IMR-90 (cell line): ENCODE measurements at regions not wholly inside any gene's neighbourhood (a gene's known extent, or its start where the extent isn't known, plus 50 kb on each side); places are given as distances from the start of the nearest gene placed in this dataset.
A peak's percentile ranks its signal among the peaks of the same experiment; 100 is the strongest.

Experiments
- ATAC-seq: fragments of 200-7000 bp; cut with Tn5 transposase; 2 replicates; pipeline ENCODE4 v1.9.1; 2020; ENCODE audit warnings: low read depth, mild to moderate bottlenecking, moderate library complexity
- BruUV-seq: library from RNA; stranded (reverse); fragments of 400-500 nt; replicated peaks from 2 replicates; lab custom pipeline; 2021; lab: Mats Ljungman, UMichigan
- CTCF ChIA-PET: fragments of 300-600 bp; formaldehyde crosslinking; extraction: SDS; loops from one replicate; lab custom pipeline; 2021; ENCODE audit warnings: antibody characterized with exemption; lab: Yijun Ruan, JAX
- POLR2A ChIA-PET: fragments of 300-600 bp; sonication (Branson Sonifier 250); formaldehyde crosslinking; loops from one replicate; lab custom pipeline; 2022; ENCODE audit warnings: antibody characterized with exemption; ENCODE audit not compliant: unreplicated experiment; lab: Charles Lee
- DNase-seq: peaks from one replicate; pipeline ENCODE4 v3.0.0; 2013
- H2AFZ ChIP-seq: replicated peaks from 2 replicates; pipeline ENCODE3; 2013; ENCODE audit warnings: low read length, mild to moderate bottlenecking; ENCODE audit not compliant: poor library complexity
- H2AK5ac ChIP-seq: 2 replicates; pipeline ENCODE4 v1.6.1; 2013; ENCODE audit warnings: low read depth, low read length, inconsistent platforms
- H2AK9ac ChIP-seq: replicated peaks from 2 replicates; pipeline ENCODE3; 2013; ENCODE audit warnings: mild to moderate bottlenecking, low read depth, low read length, moderate library complexity; ENCODE audit not compliant: poor library complexity
- H2BK120ac ChIP-seq: 2 replicates; pipeline ENCODE4 v1.6.1; 2013; ENCODE audit warnings: low read depth, low read length, inconsistent platforms
- H2BK15ac ChIP-seq: 3 replicates; pipeline ENCODE4 v1.6.1; 2013; ENCODE audit warnings: low read depth, low read length, inconsistent platforms
- H2BK20ac ChIP-seq: 2 replicates; pipeline ENCODE4 v1.6.1; 2013; ENCODE audit warnings: low read depth, mild to moderate bottlenecking, inconsistent platforms, low read length, moderate library complexity
- H2BK5ac ChIP-seq: 2 replicates; pipeline ENCODE4 v1.6.1; 2013; ENCODE audit warnings: mild to moderate bottlenecking, low read depth, low read length, inconsistent platforms; ENCODE audit not compliant: poor library complexity, severe bottlenecking
- H3K14ac ChIP-seq: replicated peaks from 2 replicates; pipeline ENCODE4 v1.6.1; 2013; ENCODE audit warnings: low read depth, low read length, inconsistent platforms
- H3K18ac ChIP-seq: 2 replicates; pipeline ENCODE4 v1.6.1; 2013; ENCODE audit warnings: low read depth, low read length, control low read depth
- H3K23ac ChIP-seq: 2 replicates; pipeline ENCODE4 v1.6.1; 2013; ENCODE audit warnings: low read depth, low read length, inconsistent platforms
- H3K27ac ChIP-seq: 2 replicates; pipeline ENCODE4 v1.5.1; 2013; ENCODE audit warnings: mild to moderate bottlenecking, control low read depth, low read length; ENCODE audit not compliant: insufficient read depth
- H3K27me3 ChIP-seq: 2 replicates; pipeline ENCODE4 v1.6.1; 2013; ENCODE audit warnings: low read length; ENCODE audit not compliant: control insufficient read depth, insufficient read depth
- H3K36me3 ChIP-seq: 2 replicates; pipeline ENCODE4 v1.6.1; 2013; ENCODE audit warnings: low read length, mixed read lengths; ENCODE audit not compliant: control insufficient read depth, insufficient read depth
- H3K4ac ChIP-seq: 2 replicates; pipeline ENCODE4 v1.6.1; 2013; ENCODE audit warnings: low read depth, low read length, inconsistent platforms
- H3K4me1 ChIP-seq: 2 replicates; pipeline ENCODE4 v1.6.1; 2013; ENCODE audit warnings: low read length, mixed read lengths; ENCODE audit not compliant: control insufficient read depth, insufficient read depth
- H3K4me2 ChIP-seq: 2 replicates; pipeline ENCODE4 v1.6.1; 2013; ENCODE audit warnings: low read depth, mild to moderate bottlenecking, control low read depth, low read length, moderate library complexity
- H3K4me3 ChIP-seq: 2 replicates; pipeline ENCODE4 v1.5.1; 2013; ENCODE audit warnings: low read depth, mild to moderate bottlenecking, control low read depth, low read length, moderate library complexity; ENCODE audit not compliant: insufficient read depth
- H3K56ac ChIP-seq: 2 replicates; pipeline ENCODE4 v1.6.1; 2013; ENCODE audit warnings: low read length, inconsistent platforms; ENCODE audit not compliant: insufficient read depth; ENCODE audit errors: extremely low read depth
- H3K79me1 ChIP-seq, 2 experiments: 2 replicates each; pipeline ENCODE4 v1.6.1; 2013; ENCODE audit warnings: low read length in 2 of 2, inconsistent platforms in 1 of 2, low read depth in 1 of 2
- H3K9ac ChIP-seq: 2 replicates; pipeline ENCODE4 v1.6.1; 2013; ENCODE audit warnings: low read depth, low read length, control low read depth
- H3K9me1 ChIP-seq: 2 replicates; pipeline ENCODE4 v1.6.1; 2013; ENCODE audit warnings: low read length, inconsistent platforms; ENCODE audit not compliant: insufficient read depth
- H3K9me3 ChIP-seq: 2 replicates; pipeline ENCODE4 v1.6.1; 2013; ENCODE audit warnings: low read length; ENCODE audit not compliant: control insufficient read depth, insufficient read depth
- H4K20me1 ChIP-seq: 2 replicates; pipeline ENCODE4 v1.6.1; 2013; ENCODE audit warnings: low read length, inconsistent platforms; ENCODE audit not compliant: insufficient read depth
- H4K5ac ChIP-seq: 2 replicates; pipeline ENCODE4 v1.6.1; 2013; ENCODE audit warnings: mild to moderate bottlenecking, low read depth, low read length, control low read depth
- H4K8ac ChIP-seq, 2 experiments: 2 replicates each; pipeline ENCODE4 v1.6.1; 2013; ENCODE audit warnings: low read depth in 2 of 2, low read length in 2 of 2, control low read depth in 1 of 2, inconsistent platforms in 1 of 2
- H4K91ac ChIP-seq: 2 replicates; pipeline ENCODE4 v1.6.1; 2013; ENCODE audit warnings: low read depth, low read length, inconsistent platforms; ENCODE audit not compliant: insufficient read depth
- BHLHE40 ChIP-seq: fragments of 150-350 bp; IDR thresholded peaks from 2 replicates; pipeline ENCODE4 v1.6.1; 2016; ENCODE audit warnings: mild to moderate bottlenecking, low read depth, low read length
- CEBPB ChIP-seq: IDR thresholded peaks from 2 replicates; pipeline ENCODE4 v1.6.1; 2012; ENCODE audit warnings: low read depth, low read length, improper control_type of control experiment
- CHD1 ChIP-seq: IDR thresholded peaks from 2 replicates; pipeline ENCODE4 v1.6.1; 2012; ENCODE audit warnings: low read depth, low read length, improper control_type of control experiment
- ELK1 ChIP-seq: fragments of 150-350 bp; IDR thresholded peaks from 2 replicates; pipeline ENCODE4 v1.6.1; 2016; ENCODE audit warnings: low read depth, mild to moderate bottlenecking, low read length, moderate library complexity, borderline replicate concordance
- FOS ChIP-seq: fragments of 150-350 bp; IDR thresholded peaks from 2 replicates; pipeline ENCODE4 v1.6.1; 2016; ENCODE audit warnings: low read depth, low read length
- MAZ ChIP-seq: IDR thresholded peaks from 2 replicates; pipeline ENCODE4 v1.6.1; 2012; ENCODE audit warnings: low read depth, mild to moderate bottlenecking, low read length, improper control_type of control experiment, moderate library complexity, borderline replicate concordance
- MXI1 ChIP-seq: IDR thresholded peaks from 2 replicates; pipeline ENCODE4 v1.6.1; 2012; ENCODE audit warnings: low read depth, mild to moderate bottlenecking, low read length, moderate library complexity, borderline replicate concordance
- NFE2L2 ChIP-seq: fragments of 150-350 bp; IDR thresholded peaks from 2 replicates; pipeline ENCODE4 v1.6.1; 2016; ENCODE audit warnings: low read depth, mild to moderate bottlenecking, low read length
- POLR2A ChIP-seq: IDR thresholded peaks from 2 replicates; pipeline ENCODE4 v1.6.1; 2012; ENCODE audit warnings: mild to moderate bottlenecking, low read depth, low read length
- RAD21 ChIP-seq: IDR thresholded peaks from 2 replicates; pipeline ENCODE4 v1.6.1; 2012; ENCODE audit warnings: low read length, improper control_type of control experiment
- RCOR1 ChIP-seq: IDR thresholded peaks from 2 replicates; pipeline ENCODE4 v1.6.1; 2012; ENCODE audit warnings: mild to moderate bottlenecking, low read length, improper control_type of control experiment; ENCODE audit not compliant: insufficient replicate concordance
- RFX5 ChIP-seq: IDR thresholded peaks from 2 replicates; pipeline ENCODE4 v1.8.0; 2012; ENCODE audit warnings: low read depth, mild to moderate bottlenecking, low read length, moderate library complexity
- SMC3 ChIP-seq: fragments of 150-350 bp; IDR thresholded peaks from 2 replicates; pipeline ENCODE4 v1.6.1; 2016; ENCODE audit warnings: low read depth, mild to moderate bottlenecking, antibody characterized with exemption, low read length, moderate library complexity
- WGBS, 2 experiments: methylation state at CpG; one replicate each; pipeline versions ENCODE4 v1.1.5 to v1.1.7; 2013; ENCODE audit warnings: missing lambda C conversion rate in 2 of 2; ENCODE audit not compliant: insufficient read length in 1 of 2; ENCODE audit errors: extremely low coverage in 2 of 2; 5-methylcytosine and 5-hydroxymethylcytosine counted together
- dilution Hi-C: fragments of 300-500 bp; cut with HindIII; formaldehyde crosslinking; loops from one replicate; pipeline ENCODE4 v1.14.3; 2018; ENCODE audit warnings: low sequenced_read_pairs; ENCODE audit not compliant: unreplicated experiment
- in situ Hi-C: fragments of 300-500 bp; cut with MboI; formaldehyde crosslinking; loops from 3 replicates; pipeline ENCODE4 v1.14.3; 2019; ENCODE audit warnings: low sequenced_read_pairs, inconsistent platforms, mixed read lengths
- intact Hi-C: fragments of 100-400 bp; cut with micrococcal nuclease; formaldehyde crosslinking; loops from 2 replicates; pipeline ENCODE4 v1.10.0; 2022
- TF ChIP-seq, protein P1 (sequence below): fragments of 150-350 bp; IDR thresholded peaks from 2 replicates; pipeline ENCODE4 v1.6.1; 2017; ENCODE audit warnings: mild to moderate bottlenecking, antibody characterized with exemption, low read length, low read depth
- TF ChIP-seq, protein P2 (sequence below): conservative IDR thresholded peaks from 2 replicates; pipeline ENCODE4 v1.5.1; 2012; ENCODE audit warnings: mild to moderate bottlenecking, low read depth, low read length, improper control_type of control experiment

DNA sequence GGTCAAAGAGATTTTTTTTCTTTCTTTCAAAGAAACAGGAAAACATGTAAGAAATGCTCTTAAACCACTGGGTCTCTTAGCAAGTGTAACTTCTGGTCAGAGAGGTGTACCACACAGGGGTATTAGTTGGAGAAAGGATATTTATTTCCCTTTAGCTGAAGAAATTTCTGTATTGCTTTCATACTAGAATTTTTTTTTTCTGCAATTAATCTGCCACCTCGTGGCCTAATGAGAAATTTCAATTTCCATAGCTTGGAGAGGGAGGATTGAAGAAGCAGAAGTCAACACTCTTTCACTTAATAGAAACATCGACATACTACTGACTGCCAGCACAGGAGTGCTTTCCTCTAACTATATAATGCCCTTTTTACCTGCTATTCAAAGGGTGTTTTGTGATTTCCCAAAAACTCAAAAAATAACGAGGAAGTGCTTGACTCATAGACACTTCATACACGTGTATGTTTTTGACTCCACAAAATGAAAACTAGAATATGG, 177.6 kb upstream of the NAMPT start:
- no peaks in the 10 kb centered on the region for H3K36me3 ChIP-seq
- H3K27ac ChIP-seq = no peak overlapping the region
- H2AK9ac ChIP-seq = no peak overlapping the region
- no peaks in the 10 kb centered on the region; the same call in 1 of the 2 replicates for H3K9me1 ChIP-seq
- POLR2A ChIA-PET = interaction anchor here (0.6 kb wide), 1 partner anchor 291 kb away, joined by 6 read pairs; no protein-coding TSS in a partner anchor
- peak; percentile 52 for DNase-seq
- dilution Hi-C loops = no loop called here
- no peak overlapping the region for H2AFZ ChIP-seq
- H3K56ac ChIP-seq = no peak overlapping the region
- H3K79me1 ChIP-seq = no peaks in the 10 kb centered on the region
- peak; percentile 64 for ATAC-seq
- no peaks in the 10 kb centered on the region for H3K4me1 ChIP-seq
- H4K5ac ChIP-seq = no peak overlapping the region
- CTCF ChIA-PET = interaction anchor here (0.7 to 1.8 kb wide), 12 partner anchors 10 to 292 kb away, joined by 3 to 34 read pairs (median 4); no protein-coding TSS in a partner anchor
- H3K23ac ChIP-seq = no peak overlapping the region
- H3K9me3 ChIP-seq = peaks cover 2% of the 10 kb centered on the region; the same call in 1 of the 2 replicates
- H3K27me3 ChIP-seq = no peaks in the 10 kb centered on the region
- no peak overlapping the region for H3K18ac ChIP-seq
- intact Hi-C loops = loop anchor here (1.0 to 2.0 kb wide), 4 partner anchors 177 to 286 kb away; partner anchors contain the start of gene CCDC71L
- TF ChIP-seq MXI1 = no peak
- TF ChIP-seq NFE2L2 = no peak
- TF ChIP-seq, protein P1, sequence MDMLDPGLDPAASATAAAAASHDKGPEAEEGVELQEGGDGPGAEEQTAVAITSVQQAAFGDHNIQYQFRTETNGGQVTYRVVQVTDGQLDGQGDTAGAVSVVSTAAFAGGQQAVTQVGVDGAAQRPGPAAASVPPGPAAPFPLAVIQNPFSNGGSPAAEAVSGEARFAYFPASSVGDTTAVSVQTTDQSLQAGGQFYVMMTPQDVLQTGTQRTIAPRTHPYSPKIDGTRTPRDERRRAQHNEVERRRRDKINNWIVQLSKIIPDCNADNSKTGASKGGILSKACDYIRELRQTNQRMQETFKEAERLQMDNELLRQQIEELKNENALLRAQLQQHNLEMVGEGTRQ = no peak
- no peak for TF ChIP-seq FOS
- peak; percentile 61 for TF ChIP-seq RAD21
- TF ChIP-seq ELK1 = no peak
- TF ChIP-seq POLR2A = no peak
- TF ChIP-seq BHLHE40 = no peak
- no peak for TF ChIP-seq RCOR1
- TF ChIP-seq CEBPB = no peak
- TF ChIP-seq MAZ = no peak
- no peak for TF ChIP-seq RFX5
- TF ChIP-seq, protein P2, sequence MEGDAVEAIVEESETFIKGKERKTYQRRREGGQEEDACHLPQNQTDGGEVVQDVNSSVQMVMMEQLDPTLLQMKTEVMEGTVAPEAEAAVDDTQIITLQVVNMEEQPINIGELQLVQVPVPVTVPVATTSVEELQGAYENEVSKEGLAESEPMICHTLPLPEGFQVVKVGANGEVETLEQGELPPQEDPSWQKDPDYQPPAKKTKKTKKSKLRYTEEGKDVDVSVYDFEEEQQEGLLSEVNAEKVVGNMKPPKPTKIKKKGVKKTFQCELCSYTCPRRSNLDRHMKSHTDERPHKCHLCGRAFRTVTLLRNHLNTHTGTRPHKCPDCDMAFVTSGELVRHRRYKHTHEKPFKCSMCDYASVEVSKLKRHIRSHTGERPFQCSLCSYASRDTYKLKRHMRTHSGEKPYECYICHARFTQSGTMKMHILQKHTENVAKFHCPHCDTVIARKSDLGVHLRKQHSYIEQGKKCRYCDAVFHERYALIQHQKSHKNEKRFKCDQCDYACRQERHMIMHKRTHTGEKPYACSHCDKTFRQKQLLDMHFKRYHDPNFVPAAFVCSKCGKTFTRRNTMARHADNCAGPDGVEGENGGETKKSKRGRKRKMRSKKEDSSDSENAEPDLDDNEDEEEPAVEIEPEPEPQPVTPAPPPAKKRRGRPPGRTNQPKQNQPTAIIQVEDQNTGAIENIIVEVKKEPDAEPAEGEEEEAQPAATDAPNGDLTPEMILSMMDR = peak; percentile 60
- peak; percentile 73 for TF ChIP-seq SMC3
- no peak for TF ChIP-seq CHD1
- BruUV-seq = no TSS peak
- peak overlapping the region; percentile 49; the same call in 1 of the 2 replicates for H3K4me2 ChIP-seq
- no peak overlapping the region for H3K9ac ChIP-seq
- H2BK20ac ChIP-seq = no peak overlapping the region
- H3K4ac ChIP-seq = no peak overlapping the region
- no peak overlapping the region for H3K14ac ChIP-seq
- no peak overlapping the region for H2AK5ac ChIP-seq
- WGBS, 2 experiments = no CpG with 5 or more reads among the region's 4 CpGs
- no peak overlapping the region for H4K91ac ChIP-seq
- no peak overlapping the region for H4K8ac ChIP-seq
- H3K4me3 ChIP-seq = no peak overlapping the region
- in situ Hi-C loops = loop anchor here (5.0 to 10.0 kb wide), 2 partner anchors 188 to 285 kb away; no protein-coding TSS in a partner anchor
- no peak overlapping the region for H2BK120ac ChIP-seq
- no peak overlapping the region for H2BK5ac ChIP-seq
- no peaks in the 10 kb centered on the region for H4K20me1 ChIP-seq
- 0 out of 3 replicates have a peak overlapping the region, but pooled peaks have one; percentile 9 for H2BK15ac ChIP-seq
